Activated CD8-positive, alpha-beta memory T cell treated with anti-CD3 and anti-CD28 coated beads, Interleukin-2, amount 10 ng/mL, durations not matched to agents 7 days and 5 days (primary cell): ENCODE measurements at regions not wholly inside any gene's neighbourhood (a gene's known extent, or its start where the extent isn't known, plus 50 kb on each side); places are given as distances from the start of the nearest gene placed in this dataset.

Source experiments
- ATAC-seq: fragments of 150-1000 bp; cut with Tn5 transposase; one replicate; pipeline ENCODE4 v1.10.0; 2021; ENCODE audit warnings: moderate library complexity
- CTCF ChIA-PET: fragments of 350-600 bp; sonication (Branson Sonifier 250); formaldehyde crosslinking; loops from one replicate; lab custom pipeline; 2021; ENCODE audit warnings: antibody characterized with exemption; lab: Charles Lee
- DNase-seq: peaks from one replicate; pipeline ENCODE4 v3.0.0-alpha.2; 2020
- H3K27ac Mint-ChIP-seq: one replicate; pipeline ENCODE4 v1.8.0; 2021; ENCODE audit warnings: mild to moderate bottlenecking, mixed read lengths
- H3K27me3 Mint-ChIP-seq: one replicate; pipeline ENCODE4 v1.8.0; 2021; ENCODE audit warnings: mixed read lengths
- H3K36me3 Mint-ChIP-seq: one replicate; pipeline ENCODE4 v1.8.0; 2021; ENCODE audit warnings: mild to moderate bottlenecking, mixed read lengths
- H3K4me1 Mint-ChIP-seq: one replicate; pipeline ENCODE4 v1.8.0; 2021; ENCODE audit warnings: mixed read lengths
- H3K4me3 Mint-ChIP-seq: one replicate; pipeline ENCODE4 v1.8.0; 2021; ENCODE audit warnings: mild to moderate bottlenecking, moderate library complexity, mixed read lengths
- H3K9me3 Mint-ChIP-seq: one replicate; pipeline ENCODE4 v1.8.0; 2022; ENCODE audit warnings: low read depth, mixed read lengths

- H3K9me3 Mint-ChIP-seq = peaks cover 7% of the 10 kb centered on the region
- DNase-seq = no peak
- ATAC-seq = no peak
- CTCF ChIA-PET = no interaction called here
- H3K4me3 Mint-ChIP-seq = no peak overlapping the region
- H3K36me3 Mint-ChIP-seq = no peaks in the 10 kb centered on the region
- H3K27me3 Mint-ChIP-seq = no peaks in the 10 kb centered on the region
- no peak overlapping the region for H3K27ac Mint-ChIP-seq
- no peaks in the 10 kb centered on the region for H3K4me1 Mint-ChIP-seq
These were observed 59.6 kb upstream of the CDH13 start for GRCh38 chr16:82567175-82567574.

- CTCF ChIA-PET = no interaction called here
- no peaks in the 10 kb centered on the region for H3K36me3 Mint-ChIP-seq
These were observed 63.4 kb upstream of the CDH13 start for GRCh38 chr16:82563401-82563800.

GRCh38 chr16:82562183-82562683 is 64.5 kb upstream of the CDH13 start:
- ATAC-seq (no peak), DNase-seq (no peak)
- no peak overlapping the region for H3K27ac Mint-ChIP-seq
- H3K9me3 Mint-ChIP-seq = peaks cover 8% of the 10 kb centered on the region
- H3K27me3 Mint-ChIP-seq = peaks cover 2% of the 10 kb centered on the region
- no peaks in the 10 kb centered on the region for H3K4me1 Mint-ChIP-seq
- H3K4me3 Mint-ChIP-seq = no peak overlapping the region
- CTCF ChIA-PET = no interaction called here
- no peaks in the 10 kb centered on the region for H3K36me3 Mint-ChIP-seq

More at GRCh38 chr16:82563401-82563800, 63.4 kb upstream of the CDH13 start:
- Mint-ChIP-seq H3K4me3 (no peak overlapping the region), H3K27ac (no peak overlapping the region), H3K27me3 (no peaks in the 10 kb centered on the region), H3K4me1 (no peaks in the 10 kb centered on the region), H3K9me3 (peaks cover 8% of the 10 kb centered on the region)
- DNase-seq = no peak
- no peak for ATAC-seq

- H3K4me3 Mint-ChIP-seq = no peak overlapping the region
- peaks cover 2% of the 10 kb centered on the region for H3K27me3 Mint-ChIP-seq
- no peak overlapping the region for H3K27ac Mint-ChIP-seq
- H3K4me1 Mint-ChIP-seq = no peaks in the 10 kb centered on the region
- H3K9me3 Mint-ChIP-seq = peaks cover 7% of the 10 kb centered on the region
- no peak for ATAC-seq
- DNase-seq = no peak
- CTCF ChIA-PET = no interaction called here
- no peaks in the 10 kb centered on the region for H3K36me3 Mint-ChIP-seq
These were observed 65.9 kb upstream of the CDH13 start for GRCh38 chr16:82560805-82561325.

DNA sequence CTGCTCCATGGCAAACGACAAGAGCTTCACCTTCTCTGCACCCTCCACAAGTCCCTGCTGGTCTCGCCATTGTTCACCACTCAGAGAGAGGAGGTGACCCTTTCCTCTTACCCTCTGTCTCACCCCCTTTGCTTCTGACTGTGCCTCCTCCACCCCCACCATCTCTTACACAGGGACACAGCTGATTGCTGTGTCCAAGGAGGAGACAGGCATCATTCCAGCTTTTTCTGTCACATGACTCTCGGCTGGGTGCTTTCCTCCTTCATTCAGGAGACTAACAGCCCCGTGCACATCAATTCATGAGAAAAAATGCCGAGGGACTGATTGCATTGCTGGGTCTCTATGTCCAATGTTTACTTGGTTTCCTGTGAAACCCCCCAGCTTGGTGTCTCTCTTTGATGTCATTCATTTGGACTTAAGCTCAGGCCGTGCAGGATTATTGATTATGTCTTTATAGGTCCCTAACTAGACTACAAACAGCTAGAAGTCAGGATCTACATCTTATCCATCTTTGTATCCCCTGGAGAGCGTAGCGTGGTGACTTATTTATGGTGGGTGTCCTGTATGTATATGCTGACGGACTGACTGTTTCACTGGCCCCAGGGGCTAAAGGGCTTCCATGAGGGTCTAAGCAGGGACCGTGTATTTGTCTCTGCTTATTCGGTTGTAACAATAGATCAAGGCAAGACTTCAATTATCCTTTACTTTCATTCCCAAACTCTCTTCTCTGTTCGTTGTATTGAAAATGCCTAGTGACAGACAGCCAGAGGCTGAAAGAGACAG is 82.2 kb upstream of the CDH13 start:
- H3K4me1 Mint-ChIP-seq = no peaks in the 10 kb centered on the region
- H3K27ac Mint-ChIP-seq = no peak overlapping the region
- no peaks in the 10 kb centered on the region for H3K36me3 Mint-ChIP-seq
- CTCF ChIA-PET = interaction anchor here (0.5 to 0.6 kb wide), 2 partner anchors 352 to 723 kb away, joined by 3 to 5 read pairs; no protein-coding TSS in a partner anchor
- no peaks in the 10 kb centered on the region for H3K27me3 Mint-ChIP-seq
- no peak for DNase-seq
- no peak overlapping the region for H3K4me3 Mint-ChIP-seq
- ATAC-seq = no peak
- no peaks in the 10 kb centered on the region for H3K9me3 Mint-ChIP-seq

GRCh38 chr16:82542714-82543113 is 84.1 kb upstream of the CDH13 start:
- Mint-ChIP-seq H3K27ac (no peak overlapping the region), H3K9me3 (no peaks in the 10 kb centered on the region), H3K36me3 (no peaks in the 10 kb centered on the region), H3K4me3 (no peak overlapping the region), H3K27me3 (no peaks in the 10 kb centered on the region), H3K4me1 (no peaks in the 10 kb centered on the region)
- no peak for ATAC-seq
- CTCF ChIA-PET = no interaction called here
- no peak for DNase-seq

GRCh38 chr16:82541103-82541502 is 85.7 kb upstream of the CDH13 start:
- Mint-ChIP-seq H3K4me1 (no peaks in the 10 kb centered on the region), H3K36me3 (no peaks in the 10 kb centered on the region), H3K4me3 (no peak overlapping the region), H3K27ac (no peak overlapping the region), H3K9me3 (no peaks in the 10 kb centered on the region), H3K27me3 (no peaks in the 10 kb centered on the region)
- CTCF ChIA-PET = interaction anchor here (1.0 kb wide), 1 partner anchor 35 kb away, joined by 3 read pairs; no protein-coding TSS in a partner anchor
- ATAC-seq (no peak), DNase-seq (no peak)

GRCh38 chr16:82535764-82536163 is 91.0 kb upstream of the CDH13 start:
- DNase-seq = no peak
- ATAC-seq = no peak
- Mint-ChIP-seq H3K4me3 (no peak overlapping the region), H3K36me3 (no peaks in the 10 kb centered on the region), H3K4me1 (no peaks in the 10 kb centered on the region), H3K9me3 (no peaks in the 10 kb centered on the region), H3K27me3 (no peaks in the 10 kb centered on the region), H3K27ac (no peak overlapping the region)
- CTCF ChIA-PET = no interaction called here

- Mint-ChIP-seq H3K4me3 (no peak overlapping the region), H3K27ac (no peak overlapping the region), H3K27me3 (no peaks in the 10 kb centered on the region), H3K4me1 (no peaks in the 10 kb centered on the region), H3K9me3 (no peaks in the 10 kb centered on the region), H3K36me3 (no peaks in the 10 kb centered on the region)
- no peak for DNase-seq
- CTCF ChIA-PET = no interaction called here
- no peak for ATAC-seq
These were observed 91.5 kb upstream of the CDH13 start for GRCh38 chr16:82535262-82535661.

DNA sequence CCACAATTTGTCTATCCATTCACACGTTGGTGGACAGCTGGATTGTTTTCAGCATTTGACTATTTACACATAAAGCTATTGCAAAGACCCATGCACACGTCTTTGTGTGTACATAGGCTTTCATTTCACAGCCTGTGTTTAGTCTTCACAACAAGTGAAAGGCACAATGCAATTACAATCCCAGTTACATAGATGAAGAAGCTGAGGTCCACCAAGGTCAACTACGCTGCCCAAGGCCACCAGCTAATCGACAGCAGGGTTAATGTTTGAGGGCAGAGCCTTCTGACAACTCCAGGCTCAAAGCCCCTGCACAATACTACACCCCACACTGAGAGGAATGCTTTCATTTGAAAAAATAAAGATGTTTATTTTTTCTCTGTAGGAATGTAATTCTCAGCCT is 93.6 kb upstream of the CDH13 start:
- ATAC-seq = no peak

GRCh38 chr16:82530883-82531282 is 95.9 kb upstream of the CDH13 start:
- no peak overlapping the region for H3K4me3 Mint-ChIP-seq
- H3K27me3 Mint-ChIP-seq = no peaks in the 10 kb centered on the region
- no peaks in the 10 kb centered on the region for H3K4me1 Mint-ChIP-seq
- CTCF ChIA-PET = interaction anchor here (0.6 kb wide), 1 partner anchor 107 kb away, joined by 3 read pairs; no protein-coding TSS in a partner anchor
- ATAC-seq = no peak
- H3K27ac Mint-ChIP-seq = no peak overlapping the region
- DNase-seq = no peak
- H3K36me3 Mint-ChIP-seq = no peaks in the 10 kb centered on the region
- peaks cover 2% of the 10 kb centered on the region for H3K9me3 Mint-ChIP-seq

More for the DNA sequence above, 93.6 kb upstream of the CDH13 start:
- Mint-ChIP-seq H3K9me3 (peaks cover 2% of the 10 kb centered on the region), H3K36me3 (no peaks in the 10 kb centered on the region), H3K4me3 (no peak overlapping the region), H3K27me3 (no peaks in the 10 kb centered on the region), H3K27ac (no peak overlapping the region), H3K4me1 (no peaks in the 10 kb centered on the region)
- CTCF ChIA-PET = no interaction called here
- no peak for DNase-seq

- Mint-ChIP-seq H3K4me3 (no peak overlapping the region), H3K36me3 (no peaks in the 10 kb centered on the region), H3K27me3 (no peaks in the 10 kb centered on the region), H3K27ac (no peak overlapping the region), H3K9me3 (peaks cover 2% of the 10 kb centered on the region), H3K4me1 (no peaks in the 10 kb centered on the region)
- CTCF ChIA-PET = no interaction called here
- DNase-seq (no peak), ATAC-seq (no peak)
These were observed 99.7 kb upstream of the CDH13 start for GRCh38 chr16:82527101-82527500.

- DNase-seq = no peak
- H3K4me3 Mint-ChIP-seq = no peak overlapping the region
- ATAC-seq = no peak
- H3K27ac Mint-ChIP-seq = no peak overlapping the region
- peaks cover 2% of the 10 kb centered on the region for H3K9me3 Mint-ChIP-seq
- H3K27me3 Mint-ChIP-seq = no peaks in the 10 kb centered on the region
- H3K36me3 Mint-ChIP-seq = no peaks in the 10 kb centered on the region
- H3K4me1 Mint-ChIP-seq = no peaks in the 10 kb centered on the region
- CTCF ChIA-PET = no interaction called here
These were observed 101.8 kb upstream of the CDH13 start for GRCh38 chr16:82524976-82525375.

DNA sequence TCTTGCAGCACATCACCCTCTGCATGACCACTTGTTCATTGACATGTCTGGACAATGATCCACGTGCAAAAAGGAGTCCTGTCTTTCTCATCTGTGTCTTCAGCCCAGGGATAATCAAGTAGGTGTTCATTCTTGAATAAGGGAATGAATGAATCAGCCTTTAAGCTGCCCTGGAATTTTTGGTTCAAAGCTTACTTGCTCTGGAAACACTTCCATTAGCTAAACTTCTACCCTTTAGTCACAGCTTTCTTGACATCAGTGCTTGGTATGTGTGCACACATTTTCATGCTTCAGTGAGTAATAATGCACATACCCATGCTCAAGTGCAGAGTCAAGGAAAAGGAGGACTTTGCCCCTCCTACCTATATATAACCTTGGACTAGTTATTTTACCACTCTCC is 103.0 kb upstream of the CDH13 start:
- DNase-seq = no peak
- CTCF ChIA-PET = no interaction called here

More for the DNA sequence above, 103.0 kb upstream of the CDH13 start:
- ATAC-seq = no peak
- Mint-ChIP-seq H3K4me1 (no peaks in the 10 kb centered on the region), H3K9me3 (peaks cover 2% of the 10 kb centered on the region), H3K27ac (no peak overlapping the region), H3K36me3 (no peaks in the 10 kb centered on the region), H3K4me3 (no peak overlapping the region), H3K27me3 (no peaks in the 10 kb centered on the region)
